ENCODE measurements at regions not wholly inside any gene's neighbourhood (a gene's known extent, or its start where the extent isn't known, plus 50 kb on each side); places are given as distances from the start of the nearest gene placed in this dataset.

DNA sequence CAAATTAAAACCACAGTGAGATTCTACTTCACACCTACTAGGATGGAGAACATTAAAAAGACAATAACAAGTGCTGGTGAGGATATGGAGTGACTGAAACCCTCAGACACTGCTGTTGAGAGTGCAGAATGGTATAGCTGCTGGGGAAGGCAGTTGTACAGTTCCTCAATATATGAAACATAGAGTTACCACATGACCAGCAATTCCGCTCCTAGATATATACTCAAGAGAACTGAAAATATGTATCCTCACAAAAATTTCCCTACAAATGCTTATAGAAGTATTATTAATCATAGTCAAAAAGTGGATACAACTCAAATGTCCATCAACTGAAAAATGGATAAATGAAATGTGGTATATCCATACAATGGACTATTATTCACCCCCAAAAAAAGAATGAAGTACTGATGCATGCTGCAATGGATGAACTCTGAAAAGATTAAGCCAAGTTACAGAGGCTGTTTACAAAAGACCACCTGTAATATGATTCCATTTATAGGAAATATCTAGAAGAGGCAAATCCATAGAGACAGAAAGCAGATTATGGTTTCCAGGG, 164.7 kb upstream of the IGF1R start:
- no peak overlapping the region for H3K27ac ChIP-seq (ENCODE audit: extremely low read depth, low read depth, low read length)
- in situ Hi-C loops (cut with MboI), result no loop called here
- no peak overlapping the region for H3K4me2 ChIP-seq (ENCODE audit: insufficient read depth, low read length)
- H3K4me3 ChIP-seq, result no peak overlapping the region
- FAIRE-seq, result no peak
- no TSS peak for BruUV-seq (replicated peaks)
- no peaks in the 10 kb centered on the region for H3K27me3 ChIP-seq (ENCODE audit: control insufficient read depth in 2 of 2, insufficient read depth in 2 of 2, low read length in 2 of 2)
- POLR2A ChIA-PET, result no interaction called here
- CTCF ChIA-PET (ENCODE audit: low intra/inter-chr PET ratio), result no interaction called here
- H3K79me2 ChIP-seq (ENCODE audit: control insufficient read depth, insufficient read depth, low read length), result no peaks in the 10 kb centered on the region
- no peaks in the 10 kb centered on the region for H3K9me1 ChIP-seq (ENCODE audit: control insufficient read depth, insufficient read depth, low read length)
- no peaks in the 10 kb centered on the region for H3K4me1 ChIP-seq (replicated peaks in 1 of 2; ENCODE audit: control insufficient read depth in 2 of 2, insufficient read depth in 2 of 2, low read length in 2 of 2)
- 0% methylated on average over 1 of the region's 1 CpG for WGBS (ENCODE audit: insufficient coverage, low coverage, missing lambda C conversion rate)
- TF ChIP-seq CCNT2 (IDR thresholded peaks at IDR 0.05; ENCODE audit: borderline replicate concordance, extremely low read depth, insufficient read length, low read depth, low read length) (no peak), KHSRP (IDR thresholded peaks at IDR 0.05) (no peak)
- TF ChIP-seq, protein P1, sequence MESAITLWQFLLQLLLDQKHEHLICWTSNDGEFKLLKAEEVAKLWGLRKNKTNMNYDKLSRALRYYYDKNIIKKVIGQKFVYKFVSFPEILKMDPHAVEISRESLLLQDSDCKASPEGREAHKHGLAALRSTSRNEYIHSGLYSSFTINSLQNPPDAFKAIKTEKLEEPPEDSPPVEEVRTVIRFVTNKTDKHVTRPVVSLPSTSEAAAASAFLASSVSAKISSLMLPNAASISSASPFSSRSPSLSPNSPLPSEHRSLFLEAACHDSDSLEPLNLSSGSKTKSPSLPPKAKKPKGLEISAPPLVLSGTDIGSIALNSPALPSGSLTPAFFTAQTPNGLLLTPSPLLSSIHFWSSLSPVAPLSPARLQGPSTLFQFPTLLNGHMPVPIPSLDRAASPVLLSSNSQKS (CRISPR knock-in tag; IDR thresholded peaks at IDR 0.05), result no peak
- no peaks in the 10 kb centered on the region for H4K20me1 ChIP-seq (replicated peaks; ENCODE audit: control insufficient read depth, insufficient read depth, low read length)
- no peak overlapping the region for H2AFZ ChIP-seq (ENCODE audit: low read depth, low read length)
- no peaks in the 10 kb centered on the region for H3K36me3 ChIP-seq (ENCODE audit: control insufficient read depth, insufficient read depth, low read length)
- DNase-seq (ENCODE audit: extremely low read depth in 1 of 4, low spot score in 3 of 4), result no peak
- intact Hi-C loops (cut with micrococcal nuclease), result no loop called here
- no peak for ATAC-seq
- no peak overlapping the region for H3K9ac ChIP-seq (ENCODE audit: insufficient read depth in 1 of 2, low read depth in 2 of 2, low read length in 2 of 2)
- H3K9me3 ChIP-seq (replicated peaks; ENCODE audit: control insufficient read depth, insufficient read depth, low read depth, low read length), result no peaks in the 10 kb centered on the region

DNA sequence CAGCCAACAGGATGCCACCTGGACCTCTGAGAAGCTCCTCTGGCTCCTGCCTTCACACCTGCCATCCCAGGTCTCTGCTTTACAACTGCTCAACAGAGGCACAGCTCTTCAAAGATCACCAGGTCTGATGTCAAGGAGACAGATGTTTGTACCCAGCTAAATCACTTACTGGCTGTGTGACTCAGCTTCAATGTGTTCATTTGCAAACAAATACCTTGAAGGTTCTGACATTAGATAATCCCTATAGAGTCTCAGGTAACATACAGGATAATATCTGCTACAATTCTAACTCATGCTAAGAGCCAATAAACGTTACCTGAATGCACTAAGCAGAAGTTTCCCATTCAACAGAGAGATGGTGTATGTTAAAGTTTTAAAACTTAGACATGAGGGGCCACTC, 163.4 kb upstream of the IGF1R start:
- 0% methylated on average over 1 of the region's 1 CpG for WGBS (ENCODE audit: insufficient coverage, low coverage, missing lambda C conversion rate)
- H3K27me3 ChIP-seq (ENCODE audit: control insufficient read depth in 2 of 2, insufficient read depth in 2 of 2, low read length in 2 of 2), result no peaks in the 10 kb centered on the region
- ChIA-PET POLR2A (no interaction called here), CTCF (ENCODE audit: low intra/inter-chr PET ratio) (no interaction called here)
- no peak overlapping the region for H3K27ac ChIP-seq (ENCODE audit: extremely low read depth, low read depth, low read length)
- no peaks in the 10 kb centered on the region for H3K36me3 ChIP-seq (ENCODE audit: control insufficient read depth, insufficient read depth, low read length)
- FAIRE-seq (no peak), ATAC-seq (no peak), DNase-seq (ENCODE audit: extremely low read depth in 1 of 4, low spot score in 3 of 4) (no peak)
- H4K20me1 ChIP-seq (replicated peaks; ENCODE audit: control insufficient read depth, insufficient read depth, low read length), result no peaks in the 10 kb centered on the region
- H2AFZ ChIP-seq (ENCODE audit: low read depth, low read length), result no peak overlapping the region
- BruUV-seq (replicated peaks), result no TSS peak
- intact Hi-C loops (cut with micrococcal nuclease) (no loop called here), in situ Hi-C loops (cut with MboI) (no loop called here)
- H3K4me2 ChIP-seq (ENCODE audit: insufficient read depth, low read length), result no peak overlapping the region
- H3K4me3 ChIP-seq, result no peak overlapping the region
- H3K79me2 ChIP-seq (ENCODE audit: control insufficient read depth, insufficient read depth, low read length), result no peaks in the 10 kb centered on the region
- TF ChIP-seq RBM14 (IDR thresholded peaks at IDR 0.05; ENCODE audit: borderline replicate concordance, insufficient read depth, low read depth, low read length) (no peak), CEBPB (tag; IDR thresholded peaks at IDR 0.05) (no peak), PHF8 (IDR thresholded peaks at IDR 0.05; ENCODE audit: borderline replicate concordance, low read length) (no peak), ZNF324 (CRISPR knock-in tag; IDR thresholded peaks at IDR 0.05) (no peak), SMAD4 (CRISPR knock-in tag; conservative IDR thresholded peaks at IDR 0.05) (no peak), HDAC6 (IDR thresholded peaks at IDR 0.05; ENCODE audit: low read depth, low read length) (no peak), MTA3 (IDR thresholded peaks at IDR 0.05; ENCODE audit: borderline replicate concordance) (no peak), DIDO1 (tag; IDR thresholded peaks at IDR 0.05; ENCODE audit: low read depth) (no peak)
- TF ChIP-seq, protein P2, sequence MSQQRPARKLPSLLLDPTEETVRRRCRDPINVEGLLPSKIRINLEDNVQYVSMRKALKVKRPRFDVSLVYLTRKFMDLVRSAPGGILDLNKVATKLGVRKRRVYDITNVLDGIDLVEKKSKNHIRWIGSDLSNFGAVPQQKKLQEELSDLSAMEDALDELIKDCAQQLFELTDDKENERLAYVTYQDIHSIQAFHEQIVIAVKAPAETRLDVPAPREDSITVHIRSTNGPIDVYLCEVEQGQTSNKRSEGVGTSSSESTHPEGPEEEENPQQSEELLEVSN (IDR thresholded peaks at IDR 0.05; ENCODE audit: borderline replicate concordance in 1 of 2, extremely low read depth in 1 of 2, insufficient read depth in 1 of 2, insufficient read length in 1 of 2, low read depth in 1 of 2, low read length in 1 of 2, poor library complexity in 1 of 2, severe bottlenecking in 1 of 2), result no peak
- no peaks in the 10 kb centered on the region for H3K4me1 ChIP-seq (replicated peaks in 1 of 2; ENCODE audit: control insufficient read depth in 2 of 2, insufficient read depth in 2 of 2, low read length in 2 of 2)
- H3K9ac ChIP-seq (ENCODE audit: insufficient read depth in 1 of 2, low read depth in 2 of 2, low read length in 2 of 2), result no peak overlapping the region
- H3K9me1 ChIP-seq (ENCODE audit: control insufficient read depth, insufficient read depth, low read length), result no peaks in the 10 kb centered on the region
- H3K9me3 ChIP-seq (replicated peaks; ENCODE audit: control insufficient read depth, insufficient read depth, low read depth, low read length), result no peaks in the 10 kb centered on the region
